Psoas muscle (tissue), 7 donors: ENCODE measurements at regions not wholly inside any gene's neighbourhood (a gene's known extent, or its start where the extent isn't known, plus 50 kb on each side); places are given as distances from the start of the nearest gene placed in this dataset.

Experiments
- ATAC-seq, 4 donors: fragments of 200-7000 bp; cut with Tn5 transposase; one replicate each; pipeline ENCODE4 v1.9.1; 2020; ENCODE audit warnings: moderate library complexity in 3 of 4, mild to moderate bottlenecking in 2 of 4
- DNase-seq, 2 donors: peaks; one replicate each; pipeline ENCODE4 v3.0.0-alpha.2; 2020
- H3K27ac ChIP-seq: fragments of 200-600 bp; one replicate; pipeline ENCODE4 v1.8.0; 2022
- H3K27me3 ChIP-seq, 3 donors: fragments of 200-600 bp in 1 of 3; one replicate each; pipeline versions ENCODE4 v1.6.1 to v1.8.0; 2013 to 2022; ENCODE audit warnings: low read length in 2 of 3, mild to moderate bottlenecking in 2 of 3, moderate library complexity in 1 of 3; ENCODE audit not compliant: insufficient read depth in 3 of 3
- H3K36me3 ChIP-seq, 2 donors: fragments of 200-600 bp in 1 of 2; one replicate each; pipeline versions ENCODE4 v1.6.1 to v1.8.0; 2013 to 2022; ENCODE audit warnings: low read depth in 1 of 2, mild to moderate bottlenecking in 1 of 2, moderate library complexity in 1 of 2; ENCODE audit not compliant: insufficient read depth in 1 of 2
- H3K4me1 ChIP-seq: fragments of 200-600 bp; one replicate; pipeline ENCODE4 v1.8.0; 2022
- H3K4me3 ChIP-seq: fragments of 200-600 bp; one replicate; pipeline ENCODE4 v1.8.0; 2022; ENCODE audit warnings: mild to moderate bottlenecking
- H3K9me3 ChIP-seq: fragments of 200-600 bp; one replicate; pipeline ENCODE4 v1.8.0; 2022
- CTCF ChIP-seq: fragments of 200-600 bp; IDR thresholded peaks from one replicate; pipeline ENCODE4 v1.8.0; 2022; ENCODE audit warnings: antibody characterized with exemption
- WGBS, 3 donors: extraction: QIAGEN DNeasy Blood & Tissue Kit; methylation state at CpG; one replicate each; pipeline versions ENCODE4 v1.1.6 to v1.1.7; 2013; 5-methylcytosine and 5-hydroxymethylcytosine counted together
- intact Hi-C, 2 donors: fragments of 100-400 bp; cut with DNase I; formaldehyde crosslinking; loops; one replicate each; pipeline versions ENCODE4 v1.11.0 to v1.14.2; 2022
- donor health status: healthy with polysubstance abuse.
- donor health status: DM: no; HTN: no; CAD: no; lungs with moderate emphysema.
- donor health status: Bipolar disorder and iron deficiency.
- donor health status: healthy.
- donor health status: DM: yes; HTN: yes; CAD: no.
- donor health status: DM: no; HTN: no; CAD: no.
- donor health status: DM: yes; HTN: yes; CAD: no.

GRCh38 chr6:104214901-104215300 lies 644.8 kb downstream of the HACE1 start:
- no peak for TF ChIP-seq CTCF
- ATAC-seq (no peak), DNase-seq (no peak)
- 38 to 43% (median 38%) methylated on average over 3 of the region's 3 CpGs for WGBS, 3 donors
- Histone ChIP-seq H3K27ac (no peak overlapping the region), H3K9me3 (no peaks in the 10 kb centered on the region), H3K4me3 (no peak overlapping the region), H3K4me1 (no peaks in the 10 kb centered on the region), H3K27me3 (no peaks in the 10 kb centered on the region), H3K36me3 (no peaks in the 10 kb centered on the region)
- intact Hi-C loops: no loop called here

GRCh38 chr6:104212977-104213668 lies 646.6 kb downstream of the HACE1 start:
- no peak overlapping the region for H3K4me3 ChIP-seq
- no peaks in the 10 kb centered on the region for H3K9me3 ChIP-seq
- intact Hi-C loops: no loop called here
- no peaks in the 10 kb centered on the region for H3K27me3 ChIP-seq
- DNase-seq (no peak), ATAC-seq (no peak)
- H3K4me1 ChIP-seq: no peaks in the 10 kb centered on the region
- TF ChIP-seq CTCF: no peak
- no peaks in the 10 kb centered on the region for H3K36me3 ChIP-seq
- H3K27ac ChIP-seq: no peak overlapping the region
- 38 to 49% (median 48%) methylated on average over 1 of the region's 1 CpG for WGBS, 3 donors

- H3K9me3 ChIP-seq: no peaks in the 10 kb centered on the region
- no peaks in the 10 kb centered on the region for H3K36me3 ChIP-seq
- H3K27me3 ChIP-seq: no peaks in the 10 kb centered on the region
- no peak for TF ChIP-seq CTCF
- DNase-seq (no peak), ATAC-seq (no peak)
- no peaks in the 10 kb centered on the region for H3K4me1 ChIP-seq
- intact Hi-C loops: no loop called here
- H3K27ac ChIP-seq: no peak overlapping the region
- H3K4me3 ChIP-seq: no peak overlapping the region
Measured at GRCh38 chr6:104207635-104208034, 652.1 kb downstream of the HACE1 start.

- no peak for TF ChIP-seq CTCF
- H3K27me3 ChIP-seq: no peaks in the 10 kb centered on the region
- 76 to 79% (median 76%) methylated on average over 2 of the region's 2 CpGs for WGBS, 3 donors
- H3K27ac ChIP-seq: no peak overlapping the region
- H3K9me3 ChIP-seq: peaks cover 5% of the 10 kb centered on the region
- no peaks in the 10 kb centered on the region for H3K4me1 ChIP-seq
- ATAC-seq (no peak), DNase-seq (no peak)
- intact Hi-C loops: no loop called here
- no peak overlapping the region for H3K4me3 ChIP-seq
- H3K36me3 ChIP-seq: no peaks in the 10 kb centered on the region
Measured at GRCh38 chr6:104201557-104201956, 658.2 kb downstream of the HACE1 start.

- Histone ChIP-seq H3K27me3 (no peaks in the 10 kb centered on the region), H3K27ac (no peak overlapping the region), H3K4me3 (no peak overlapping the region), H3K9me3 (no peaks in the 10 kb centered on the region), H3K4me1 (no peaks in the 10 kb centered on the region), H3K36me3 (no peaks in the 10 kb centered on the region)
- TF ChIP-seq CTCF: no peak
- no peak for DNase-seq
- no peak for ATAC-seq
- intact Hi-C loops: no loop called here
Measured at GRCh38 chr6:104187616-104188015, 672.1 kb downstream of the HACE1 start.
